ENCODE measurements at regions not wholly inside any gene's neighbourhood (a gene's known extent, or its start where the extent isn't known, plus 50 kb on each side); places are given as distances from the start of the nearest gene placed in this dataset.

- TF ChIP-seq ESRRA (CRISPR knock-in tag; IDR thresholded peaks at IDR 0.05; ENCODE audit: borderline replicate concordance), result no peak
- TF ChIP-seq NFE2L1 (CRISPR knock-in tag; IDR thresholded peaks at IDR 0.05), result no peak
- TF ChIP-seq USF1 (CRISPR knock-in tag; IDR thresholded peaks at IDR 0.05), result no peak
- no peak for TF ChIP-seq ZNF121 (CRISPR knock-in tag; IDR thresholded peaks at IDR 0.05)
- no peak for TF ChIP-seq CTCF (IDR thresholded peaks at IDR 0.05)
- no peak for TF ChIP-seq TEAD4 (CRISPR knock-in tag; IDR thresholded peaks at IDR 0.05)
- TF ChIP-seq JUN (CRISPR knock-in tag; IDR thresholded peaks at IDR 0.05), result no peak
- no peak for TF ChIP-seq ATF1 (CRISPR knock-in tag; IDR thresholded peaks at IDR 0.05)
These were observed 650.0 kb upstream of the RGS18 start for GRCh38 chr1:191508239-191508638.
